ENCODE measurements at regions not wholly inside any gene's neighbourhood (a gene's known extent, or its start where the extent isn't known, plus 50 kb on each side); places are given as distances from the start of the nearest gene placed in this dataset.

- Histone ChIP-seq H3K9me3 (replicated peaks; ENCODE audit: control insufficient read depth, insufficient read depth, low read length) (no peaks in the 10 kb centered on the region; the same call in 1 of the 3 replicates), H3K79me2 (ENCODE audit: control insufficient read depth, insufficient read depth, low read length) (no peaks in the 10 kb centered on the region), H3K4me1 (ENCODE audit: control insufficient read depth, insufficient read depth, low read length) (no peaks in the 10 kb centered on the region), H3K4me3 (no peak overlapping the region), H3K9ac (ENCODE audit: control insufficient read depth, insufficient read depth, low read length) (no peak overlapping the region), H2AFZ (ENCODE audit: control insufficient read depth, low read depth, low read length) (no peak overlapping the region), H3K27me3 (replicated peaks in 1 of 2; ENCODE audit: control insufficient read depth in 2 of 2, insufficient read depth in 2 of 2, low read length in 1 of 2) (no peaks in the 10 kb centered on the region), H4K20me1 (ENCODE audit: control insufficient read depth, insufficient read depth) (no peaks in the 10 kb centered on the region), H3K4me2 (ENCODE audit: control insufficient read depth, insufficient read depth) (no peak overlapping the region), H3K36me3 (ENCODE audit: control insufficient read depth in 2 of 2, insufficient read depth in 2 of 2, low read length in 1 of 2) (no peaks in the 10 kb centered on the region), H3K27ac (ENCODE audit: control insufficient read depth, insufficient read depth) (no peak overlapping the region)
- FAIRE-seq (peak; percentile 44), ATAC-seq (no peak), DNase-seq (ENCODE audit: low read depth, low spot score) (no peak)
- RAD21 ChIA-PET (ENCODE audit: unreplicated experiment) = no interaction called here
- intact Hi-C loops (cut with micrococcal nuclease; ENCODE audit: unreplicated experiment) = no loop called here
- BruUV-seq (replicated peaks) = no TSS peak
- in situ Hi-C loops (cut with MboI) = no loop called here
- POLR2A ChIA-PET = no interaction called here
- CTCF ChIA-PET = no interaction called here
- WGBS (ENCODE audit: insufficient coverage, insufficient replicate concordance, low lambda C conversion rate, missing lambda C conversion rate) = 29% methylated on average over 4 of the region's 4 CpGs
- TF ChIP-seq YBX1 (IDR thresholded peaks at IDR 0.05) (no peak), PRDM15 (CRISPR knock-in tag; IDR thresholded peaks at IDR 0.05) (no peak), SRF (IDR thresholded peaks at IDR 0.05; ENCODE audit: low read depth in 2 of 2, low read length in 2 of 2) (no peak), CEBPB (IDR thresholded peaks at IDR 0.05; ENCODE audit: borderline replicate concordance in 1 of 2, low read depth in 2 of 2, low read length in 2 of 2) (no peak), EGR1 (IDR thresholded peaks at IDR 0.05; ENCODE audit: borderline replicate concordance in 1 of 2, low read depth in 2 of 2, low read length in 2 of 2) (no peak), PAX8 (IDR thresholded peaks at IDR 0.05) (no peak), RBBP5 (conservative IDR thresholded peaks at IDR 0.05) (no peak), ZNF274 (IDR thresholded peaks at IDR 0.05; ENCODE audit: insufficient read depth, insufficient read length) (no peak), TCF3 (IDR thresholded peaks at IDR 0.05; ENCODE audit: borderline replicate concordance, insufficient read depth, low read depth, low read length) (no peak), FOXK2 (IDR thresholded peaks at IDR 0.05) (no peak), BCL11A (IDR thresholded peaks at IDR 0.05; ENCODE audit: low read depth, low read length) (no peak)
- SMC1A ChIA-PET (ENCODE audit: uncharacterized antibody, unreplicated experiment) = no interaction called here
These were observed 157.1 kb downstream of the GPAM start for GRCh38 chr10:112026438-112026837.
